GM10248 (cell line): ENCODE measurements at regions not wholly inside any gene's neighbourhood (a gene's known extent, or its start where the extent isn't known, plus 50 kb on each side); places are given as distances from the start of the nearest gene placed in this dataset.

Source experiments
- CTCF ChIA-PET: fragments of 300-600 bp; sonication (Branson Sonifier 250); formaldehyde crosslinking; extraction: SDS; loops from one replicate; lab custom pipeline; 2021; ENCODE audit warnings: antibody characterized with exemption; lab: Yijun Ruan, JAX
- POLR2A ChIA-PET: fragments of 350-650 bp; sonication (Branson Sonifier 250); formaldehyde crosslinking; extraction: SDS; loops from one replicate; lab custom pipeline; 2020; ENCODE audit warnings: antibody characterized with exemption; lab: Yijun Ruan, JAX
- DNase-seq: peaks from one replicate; pipeline ENCODE4 v3.0.0; 2012; ENCODE audit errors: extremely low spot score
- TF ChIP-seq, protein P1 (sequence below): IDR thresholded peaks from 2 replicates; pipeline ENCODE4 v1.5.1; 2012; ENCODE audit warnings: mild to moderate bottlenecking, low read depth; ENCODE audit errors: extremely low read depth, missing control alignments, control extremely low read depth

- TF ChIP-seq, protein P1, sequence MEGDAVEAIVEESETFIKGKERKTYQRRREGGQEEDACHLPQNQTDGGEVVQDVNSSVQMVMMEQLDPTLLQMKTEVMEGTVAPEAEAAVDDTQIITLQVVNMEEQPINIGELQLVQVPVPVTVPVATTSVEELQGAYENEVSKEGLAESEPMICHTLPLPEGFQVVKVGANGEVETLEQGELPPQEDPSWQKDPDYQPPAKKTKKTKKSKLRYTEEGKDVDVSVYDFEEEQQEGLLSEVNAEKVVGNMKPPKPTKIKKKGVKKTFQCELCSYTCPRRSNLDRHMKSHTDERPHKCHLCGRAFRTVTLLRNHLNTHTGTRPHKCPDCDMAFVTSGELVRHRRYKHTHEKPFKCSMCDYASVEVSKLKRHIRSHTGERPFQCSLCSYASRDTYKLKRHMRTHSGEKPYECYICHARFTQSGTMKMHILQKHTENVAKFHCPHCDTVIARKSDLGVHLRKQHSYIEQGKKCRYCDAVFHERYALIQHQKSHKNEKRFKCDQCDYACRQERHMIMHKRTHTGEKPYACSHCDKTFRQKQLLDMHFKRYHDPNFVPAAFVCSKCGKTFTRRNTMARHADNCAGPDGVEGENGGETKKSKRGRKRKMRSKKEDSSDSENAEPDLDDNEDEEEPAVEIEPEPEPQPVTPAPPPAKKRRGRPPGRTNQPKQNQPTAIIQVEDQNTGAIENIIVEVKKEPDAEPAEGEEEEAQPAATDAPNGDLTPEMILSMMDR = no peak
- no peak for DNase-seq
- ChIA-PET CTCF (interaction anchor here (1.0 kb wide), 1 partner anchor 20 kb away, joined by 3 read pairs; no protein-coding TSS in a partner anchor), POLR2A (no interaction called here)
These were observed 193.1 kb upstream of the TBX3 start for GRCh38 chr12:114876968-114877680.

- POLR2A ChIA-PET = no interaction called here
- DNase-seq = no peak
- TF ChIP-seq, protein P1 = no peak
- CTCF ChIA-PET = no interaction called here
These were observed 191.3 kb upstream of the TBX3 start for GRCh38 chr12:114875313-114875712.

GRCh38 chr12:114873656-114874055 is 189.7 kb upstream of the TBX3 start:
- ChIA-PET POLR2A (no interaction called here), CTCF (interaction anchor here (1.1 kb wide), 1 partner anchor 12 kb away, joined by 5 read pairs; no protein-coding TSS in a partner anchor)
- no peak for DNase-seq
- TF ChIP-seq, protein P1 = no peak

GRCh38 chr12:114868995-114869834 is 185.2 kb upstream of the TBX3 start:
- TF ChIP-seq, protein P1 = no peak
- no peak for DNase-seq
- CTCF ChIA-PET = interaction anchor here (1.5 kb wide), 1 partner anchor 15 kb away, joined by 3 read pairs; no protein-coding TSS in a partner anchor
- POLR2A ChIA-PET = no interaction called here

DNA sequence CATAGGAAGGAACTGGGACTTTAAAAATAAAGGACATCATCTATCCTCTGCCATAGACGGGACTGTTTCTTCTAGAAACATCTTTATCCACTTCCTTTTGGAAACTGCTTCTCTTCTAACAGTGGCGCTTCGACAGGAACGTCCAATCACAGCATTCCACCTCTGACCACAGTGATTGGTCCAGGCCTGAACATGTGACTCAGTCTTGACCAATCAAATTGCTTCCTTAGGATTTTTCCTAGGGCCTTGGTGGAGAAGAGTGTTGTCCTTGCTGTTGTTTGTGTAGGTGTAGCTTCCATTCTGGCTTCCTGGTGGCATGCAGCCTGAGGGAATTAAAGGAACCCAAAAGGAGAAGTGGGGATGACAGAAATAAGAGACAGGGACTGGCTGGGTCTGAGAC is 182.4 kb upstream of the TBX3 start:
- ChIA-PET CTCF (no interaction called here), POLR2A (no interaction called here)
- no peak for DNase-seq
- TF ChIP-seq, protein P1 = no peak

DNA sequence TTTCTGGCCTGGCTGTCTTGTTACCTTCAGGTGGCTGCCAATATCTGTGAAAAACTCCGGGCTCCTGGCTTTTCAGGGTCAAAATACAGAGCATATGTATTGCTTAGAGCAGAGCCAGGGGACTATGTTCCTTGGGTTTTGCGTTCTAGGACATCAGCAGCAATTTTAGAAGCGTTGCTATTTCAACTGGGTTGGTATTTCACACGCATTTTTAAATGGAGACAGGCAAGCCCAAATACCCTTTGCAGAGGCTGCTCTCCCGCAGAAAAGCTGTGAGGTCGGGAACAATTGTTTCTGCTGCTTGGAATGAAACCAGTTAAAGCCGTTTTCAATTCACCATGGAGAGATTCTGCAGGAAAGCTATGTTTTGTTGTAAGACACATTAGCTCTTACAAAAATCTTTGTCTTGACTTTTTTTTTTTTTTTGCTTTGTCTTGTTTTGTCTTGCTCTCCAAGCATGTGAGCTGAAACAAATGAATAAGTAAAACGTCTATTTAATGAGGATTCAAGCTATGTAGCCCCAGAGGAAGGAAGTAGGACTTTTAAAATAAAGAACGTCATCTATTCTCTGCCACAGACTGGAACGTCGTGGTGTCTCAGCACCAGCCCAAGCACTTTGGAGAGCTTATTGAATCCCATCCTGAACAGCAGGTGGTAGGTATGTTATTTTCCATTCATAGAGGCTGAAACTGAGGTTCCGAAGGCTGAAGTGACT is 181.0 kb upstream of the TBX3 start:
- DNase-seq = no peak
- TF ChIP-seq, protein P1 = no peak
- POLR2A ChIA-PET = interaction anchor here (0.6 kb wide), 1 partner anchor 657 kb away, joined by 3 read pairs; no protein-coding TSS in a partner anchor
- CTCF ChIA-PET = no interaction called here
